ENCODE measurements at regions not wholly inside any gene's neighbourhood (a gene's known extent, or its start where the extent isn't known, plus 50 kb on each side); places are given as distances from the start of the nearest gene placed in this dataset.

- intact Hi-C loops (cut with micrococcal nuclease), result no loop called here
- no peak for FAIRE-seq
- CTCF ChIA-PET, result no interaction called here
Observed at GRCh38 chr4:52231526-52231925, 180.4 kb downstream of the SPATA18 start.

More at GRCh38 chr4:52231526-52231925, 180.4 kb downstream of the SPATA18 start:
- Histone ChIP-seq H3K4me2 (ENCODE audit: insufficient read depth, low read length) (no peak overlapping the region), H3K9me1 (replicated peaks; ENCODE audit: control insufficient read depth, extremely low read depth, insufficient read depth, low read length) (no peaks in the 10 kb centered on the region), H3K9me3 (replicated peaks; ENCODE audit: control insufficient read depth, insufficient read depth, low read length) (no peaks in the 10 kb centered on the region), H3K4me1 (ENCODE audit: control insufficient read depth, extremely low read depth, insufficient read depth, low read length) (no peaks in the 10 kb centered on the region), H2AFZ (ENCODE audit: low read depth, low read length) (no peak overlapping the region), H4K20me1 (replicated peaks; ENCODE audit: control insufficient read depth, extremely low read depth, insufficient read depth, low read length) (no peaks in the 10 kb centered on the region), H3K27ac (ENCODE audit: insufficient read depth, low read depth, low read length) (no peak overlapping the region), H3K36me3 (ENCODE audit: control insufficient read depth in 2 of 2, extremely low read depth in 1 of 2, insufficient read depth in 2 of 2, low read length in 2 of 2) (no peaks in the 10 kb centered on the region), H3K9ac (replicated peaks; ENCODE audit: extremely low read depth, insufficient read depth, low read length) (no peak overlapping the region), H3K4me3 (replicated peaks in 1 of 3; ENCODE audit: insufficient read depth in 1 of 3, low read depth in 1 of 3, low read length in 3 of 3) (no peak overlapping the region), H3K27me3 (ENCODE audit: control insufficient read depth in 2 of 2, insufficient read depth in 2 of 2, low read length in 2 of 2) (no peaks in the 10 kb centered on the region), H3K79me2 (ENCODE audit: control insufficient read depth, insufficient read depth, low read length) (no peaks in the 10 kb centered on the region)
- DNase-seq (ENCODE audit: low read depth, low spot score), result no peak
- POLR2A ChIA-PET, result no interaction called here
- no peak for TF ChIP-seq GATA2 (IDR thresholded peaks at IDR 0.05; ENCODE audit: insufficient read depth, insufficient read length, low read depth, low read length)
- no peak for TF ChIP-seq MAX (IDR thresholded peaks at IDR 0.05; ENCODE audit: insufficient read depth, insufficient read length)
- TF ChIP-seq FOS (IDR thresholded peaks at IDR 0.05; ENCODE audit: borderline replicate concordance, insufficient read depth, low read length), result no peak
- TF ChIP-seq JUN (IDR thresholded peaks at IDR 0.05; ENCODE audit: borderline replicate concordance, insufficient read depth, insufficient read length, low read depth), result no peak
- TF ChIP-seq POLR2AphosphoS5 (IDR thresholded peaks at IDR 0.05; ENCODE audit: insufficient read depth, low read depth, low read length), result no peak
- TF ChIP-seq MYC (IDR thresholded peaks at IDR 0.05; ENCODE audit: low read depth, low read length), result no peak
- TF ChIP-seq POLR2A (IDR thresholded peaks at IDR 0.05; ENCODE audit: low read depth, low read length), result no peak
- no peak for TF ChIP-seq CTCF (IDR thresholded peaks at IDR 0.05; ENCODE audit: extremely low read depth in 1 of 2, insufficient read depth in 1 of 2, low read depth in 1 of 2, low read length in 2 of 2)
- TF ChIP-seq EZH2 (IDR thresholded peaks at IDR 0.05; ENCODE audit: borderline replicate concordance, low read depth, low read length, severe bottlenecking), result no peak
- dilution Hi-C loops (cut with MboI; ENCODE audit: extremely low pct_ligation_motif_present, low sequenced_read_pairs), result no loop called here
- no TSS peak for BruUV-seq (replicated peaks)
